Liver (tissue), 3 donors: ENCODE measurements at regions not wholly inside any gene's neighbourhood (a gene's known extent, or its start where the extent isn't known, plus 50 kb on each side); places are given as distances from the start of the nearest gene placed in this dataset.

Source experiments
- CTCF ChIP-seq: fragments of 150-350 bp; IDR thresholded peaks from 2 replicates; pipeline ENCODE4 v1.5.1; 2017; ENCODE audit warnings: improper control_type of control experiment, low read depth, low read length; ENCODE audit not compliant: missing input control
- GABPA ChIP-seq, 2 donors: IDR thresholded peaks in 1 of 2; conservative IDR thresholded peaks in 1 of 2; 2 replicates each; pipeline ENCODE4 v1.6.1; 2016; ENCODE audit warnings: antibody characterized with exemption in 2 of 2, mild to moderate bottlenecking in 1 of 2, moderate library complexity in 1 of 2
- HNF4G ChIP-seq: IDR thresholded peaks from 2 replicates; pipeline ENCODE4 v1.6.1; 2016; ENCODE audit warnings: antibody characterized with exemption
- NR2F2 ChIP-seq: IDR thresholded peaks from 2 replicates; pipeline ENCODE4 v1.6.1; 2016; ENCODE audit warnings: antibody characterized with exemption
- REST ChIP-seq: IDR thresholded peaks from 2 replicates; pipeline ENCODE4 v1.6.1; 2016; ENCODE audit warnings: antibody characterized with exemption, mild to moderate bottlenecking
- TAF1 ChIP-seq: conservative IDR thresholded peaks from 2 replicates; pipeline ENCODE4 v1.6.1; 2016; ENCODE audit warnings: antibody characterized with exemption, mild to moderate bottlenecking
- YY1 ChIP-seq: IDR thresholded peaks from 2 replicates; pipeline ENCODE4 v1.6.1; 2016; ENCODE audit warnings: antibody characterized with exemption, mild to moderate bottlenecking
- TF ChIP-seq, protein P1 (sequence below): IDR thresholded peaks from 2 replicates; pipeline ENCODE4 v1.6.1; 2016; ENCODE audit warnings: antibody characterized with exemption
- donor health status: healthy.
- donor health status: healthy.

GRCh38 chr20:48126227-48126740 lies 341.0 kb upstream of the SULF2 start:
- no peak for TF ChIP-seq REST
- TF ChIP-seq CTCF, result no peak
- TF ChIP-seq TAF1, result no peak
- TF ChIP-seq GABPA (IDR thresholded peaks at IDR 0.05 in 1 of 2, conservative IDR thresholded peaks at IDR 0.05 in 1 of 2), result no peak
- TF ChIP-seq, protein P1, sequence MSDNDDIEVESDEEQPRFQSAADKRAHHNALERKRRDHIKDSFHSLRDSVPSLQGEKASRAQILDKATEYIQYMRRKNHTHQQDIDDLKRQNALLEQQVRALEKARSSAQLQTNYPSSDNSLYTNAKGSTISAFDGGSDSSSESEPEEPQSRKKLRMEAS, result no peak
- TF ChIP-seq NR2F2, result no peak
- TF ChIP-seq HNF4G, result no peak
- no peak for TF ChIP-seq YY1
